Spleen (tissue), 11 donors: ENCODE measurements at regions not wholly inside any gene's neighbourhood (a gene's known extent, or its start where the extent isn't known, plus 50 kb on each side); places are given as distances from the start of the nearest gene placed in this dataset.
A peak's percentile ranks its signal among the peaks of the same experiment; 100 is the strongest.

Source experiments
- DNase-seq: peaks from one replicate; pipeline ENCODE4 v3.0.0-alpha.2; 2020
- H3K27ac ChIP-seq, 8 donors: fragments of 200-600 bp; sonication (generic) in 7 of 8; 1 replicate in 4 of 8; 2 replicates in 4 of 8; pipeline versions ENCODE4 v1.5.0 to v1.8.0; 2016 to 2021; ENCODE audit warnings: inconsistent platforms in 4 of 8, mild to moderate bottlenecking in 4 of 8, moderate library complexity in 1 of 8
- H3K27me3 ChIP-seq, 7 donors: fragments of 200-600 bp; sonication (generic) in 6 of 7; replicated peaks in 1 of 7; 1 replicate in 4 of 7; 2 replicates in 3 of 7; pipeline versions ENCODE4 v1.5.0 to v1.8.0; 2016 to 2021; ENCODE audit warnings: inconsistent platforms in 3 of 7, mild to moderate bottlenecking in 1 of 7
- H3K36me3 ChIP-seq, 6 donors: fragments of 200-600 bp; sonication (generic) in 5 of 6; 1 replicate in 4 of 6; 2 replicates in 2 of 6; pipeline versions ENCODE4 v1.5.0 to v1.8.0; 2016 to 2021; ENCODE audit warnings: inconsistent platforms in 2 of 6
- H3K4me1 ChIP-seq, 6 donors: fragments of 200-600 bp; sonication (generic) in 5 of 6; 1 replicate in 3 of 6; 2 replicates in 3 of 6; pipeline versions ENCODE4 v1.5.0 to v1.8.0; 2016 to 2021; ENCODE audit warnings: inconsistent platforms in 3 of 6
- H3K4me3 ChIP-seq, 8 donors: fragments of 200-600 bp; sonication (generic) in 7 of 8; 1 replicate in 4 of 8; 2 replicates in 4 of 8; pipeline versions ENCODE4 v1.5.0 to v1.8.0; 2016 to 2021; ENCODE audit warnings: inconsistent platforms in 4 of 8, mild to moderate bottlenecking in 4 of 8, moderate library complexity in 2 of 8
- H3K9me3 ChIP-seq, 8 donors: fragments of 200-600 bp; sonication (generic) in 7 of 8; 1 replicate in 4 of 8; 2 replicates in 4 of 8; pipeline versions ENCODE4 v1.5.0 to v1.8.0; 2016 to 2021; ENCODE audit warnings: inconsistent platforms in 4 of 8
- CTCF ChIP-seq, 11 experiments: fragments of 200-600 bp in 7 of 11; fragments of 450-650 bp in 4 of 11; sonication (generic) in 4 of 11; IDR thresholded peaks in 8 of 11; conservative IDR thresholded peaks in 3 of 11; 1 replicate in 7 of 11; 2 replicates in 4 of 11; pipeline versions ENCODE4 v1.4.0 to v1.8.0; 2016 to 2021; ENCODE audit warnings: antibody characterized with exemption in 11 of 11, inconsistent platforms in 4 of 11, mild to moderate bottlenecking in 1 of 11
- POLR2A ChIP-seq, 3 donors: fragments of 450-650 bp; IDR thresholded peaks; one replicate each; pipeline ENCODE4 v1.5.1; 2017; ENCODE audit warnings: antibody characterized with exemption in 3 of 3, mild to moderate bottlenecking in 1 of 3
- POLR2AphosphoS5 ChIP-seq, 3 donors: sonication (generic); formaldehyde crosslinking; IDR thresholded peaks; one replicate each; pipeline ENCODE4 v1.5.1; 2017; ENCODE audit warnings: antibody characterized with exemption in 3 of 3
- WGBS, 5 donors: extraction: QIAGEN DNeasy Blood & Tissue Kit in 3 of 5; methylation state at CpG; one replicate each; pipeline versions ENCODE4 v1.1.5 to v1.1.7; 2013 to 2018; 5-methylcytosine and 5-hydroxymethylcytosine counted together
- intact Hi-C: fragments of 100-400 bp; cut with DNase I; formaldehyde crosslinking; loops from one replicate; pipeline ENCODE4 v1.15.0; 2023; ENCODE audit warnings: low total_unique reads
- donor health status: healthy with polysubstance abuse.
- donor health status: DM: no; HTN: no; CAD: no; lungs with moderate emphysema.
- donor health status: DM: no; HTN: no; CAD: no.
- donor health status: Bipolar disorder and iron deficiency.
- donor health status: healthy.
- donor health status: DM: no; HTN: no; CAD: no.
- donor health status: DM: yes; HTN: yes; CAD: no.

- peaks cover 6 to 48% (median 30%) of the 10 kb centered on the region in 6 donors for H3K4me1 ChIP-seq
- WGBS, 5 donors, result 43 to 60% (median 53%) methylated on average over 4 of the region's 4 CpGs
- TF ChIP-seq POLR2AphosphoS5 (IDR thresholded peaks at IDR 0.05) (no peak), POLR2A (IDR thresholded peaks at IDR 0.05) (no peak), CTCF (IDR thresholded peaks at IDR 0.05 in 8 of 11, conservative IDR thresholded peaks at IDR 0.05 in 3 of 11) (no peak)
- intact Hi-C loops, result no loop called here
- no peak overlapping the region for H3K27ac ChIP-seq
- H3K27me3 ChIP-seq, result no peaks in the 10 kb centered on the region
- H3K4me3 ChIP-seq, result no peak overlapping the region
- no peak for DNase-seq
- no peaks in the 10 kb centered on the region for H3K36me3 ChIP-seq
- H3K9me3 ChIP-seq, result no peaks in the 10 kb centered on the region
Measured at GRCh38 chr2:39487398-39488250, 50.5 kb upstream of the MAP4K3 start.

GRCh38 chr2:39488450-39488849, 51.4 kb upstream of the MAP4K3 start:
- H3K27me3 ChIP-seq, result no peaks in the 10 kb centered on the region
- WGBS, 5 donors, result 64 to 74% (median 69%) methylated on average over 4 of the region's 4 CpGs
- peak overlapping the region in 1 of 8 donors; percentile 5 for H3K27ac ChIP-seq
- DNase-seq, result no peak
- no peak overlapping the region for H3K4me3 ChIP-seq
- H3K4me1 ChIP-seq, result peaks cover 6 to 49% (median 33%) of the 10 kb centered on the region in 6 donors
- H3K36me3 ChIP-seq, result no peaks in the 10 kb centered on the region
- intact Hi-C loops, result no loop called here
- TF ChIP-seq POLR2AphosphoS5 (IDR thresholded peaks at IDR 0.05), result peak in 1 of 3 donors; percentile 14
- no peak for TF ChIP-seq CTCF (IDR thresholded peaks at IDR 0.05 in 8 of 11, conservative IDR thresholded peaks at IDR 0.05 in 3 of 11)
- no peaks in the 10 kb centered on the region for H3K9me3 ChIP-seq

- Histone ChIP-seq H3K27ac (no peak overlapping the region), H3K36me3 (no peaks in the 10 kb centered on the region), H3K27me3 (no peaks in the 10 kb centered on the region), H3K4me3 (no peak overlapping the region), H3K4me1 (peaks cover 9 to 49% (median 26%) of the 10 kb centered on the region in 6 donors), H3K9me3 (no peaks in the 10 kb centered on the region)
- DNase-seq, result no peak
- 83 to 94% (median 87%) methylated on average over 4 of the region's 4 CpGs for WGBS, 5 donors
- intact Hi-C loops, result no loop called here
- TF ChIP-seq POLR2A (IDR thresholded peaks at IDR 0.05), result no peak
- no peak for TF ChIP-seq CTCF (IDR thresholded peaks at IDR 0.05 in 8 of 11, conservative IDR thresholded peaks at IDR 0.05 in 3 of 11)
- no peak for TF ChIP-seq POLR2AphosphoS5 (IDR thresholded peaks at IDR 0.05)
Measured at GRCh38 chr2:39490586-39490985, 53.5 kb upstream of the MAP4K3 start.

- TF ChIP-seq POLR2AphosphoS5 (IDR thresholded peaks at IDR 0.05), result no peak
- TF ChIP-seq POLR2A (IDR thresholded peaks at IDR 0.05), result no peak
- no peak for TF ChIP-seq CTCF (IDR thresholded peaks at IDR 0.05 in 8 of 11, conservative IDR thresholded peaks at IDR 0.05 in 3 of 11)
- no peaks in the 10 kb centered on the region for H3K9me3 ChIP-seq
- intact Hi-C loops, result no loop called here
- H3K27me3 ChIP-seq, result no peaks in the 10 kb centered on the region
- peak overlapping the region in 6 of 8 donors; percentile 64 to 80 (median 75) for H3K27ac ChIP-seq
- H3K4me3 ChIP-seq, result no peak overlapping the region
- no peaks in the 10 kb centered on the region for H3K36me3 ChIP-seq
- 74 to 84% (median 83%) methylated on average over 4 of the region's 4 CpGs for WGBS, 5 donors
- no peak for DNase-seq
- peaks cover 9 to 51% (median 26%) of the 10 kb centered on the region in 6 donors for H3K4me1 ChIP-seq
Measured at GRCh38 chr2:39491653-39492052, 54.6 kb upstream of the MAP4K3 start.
